RCC 7860 (cell line): ENCODE measurements at regions not wholly inside any gene's neighbourhood (a gene's known extent, or its start where the extent isn't known, plus 50 kb on each side); places are given as distances from the start of the nearest gene placed in this dataset.
"Not testable (repeated sequence)": the region's sequence is repeated elsewhere in the genome, so short reads cannot be mapped to it uniquely, and the experiment has no call there.

Experiments
- DNase-seq: peaks from one replicate; pipeline ENCODE4 v3.0.0-alpha.2; 2015; ENCODE audit warnings: low spot score
- FAIRE-seq: peaks from 2 replicates; lab custom pipeline; 2012; peaks lifted over from hg19 to GRCh38; lab: Jason Lieb, UNC

DNA sequence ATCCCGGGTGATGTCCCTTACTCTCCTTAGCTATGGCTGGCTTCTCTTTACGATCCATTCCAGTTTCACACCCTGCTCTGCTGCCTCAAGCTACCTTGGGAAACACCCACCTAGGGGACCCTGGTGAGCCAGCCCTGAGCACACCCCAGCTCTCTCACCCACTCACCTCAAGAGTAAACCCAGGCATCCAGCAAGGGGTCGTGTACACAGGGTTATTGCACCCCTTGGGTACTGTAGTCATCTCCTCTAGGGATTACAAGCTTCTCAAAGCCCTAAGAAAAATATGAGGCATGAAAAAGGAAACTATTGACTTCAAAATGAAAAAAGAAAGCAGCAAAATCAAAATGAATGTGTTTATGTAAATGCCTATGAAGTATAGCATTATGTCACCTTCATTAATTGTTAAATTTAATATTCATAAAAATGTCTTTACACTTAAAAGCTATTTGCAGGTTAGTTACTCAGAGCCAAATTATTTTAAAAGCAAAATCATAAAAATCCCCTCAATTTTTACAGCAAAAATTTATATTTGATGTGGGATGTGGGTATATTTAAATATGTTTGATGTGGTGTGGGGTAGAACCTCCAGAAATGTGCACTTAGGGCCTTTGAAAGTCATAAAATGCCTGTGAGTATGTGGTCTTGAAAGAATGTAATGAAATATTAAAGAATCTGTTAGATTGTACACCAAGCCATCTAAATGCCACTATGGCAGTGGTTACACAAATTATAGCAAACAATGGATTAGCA lies 190.3 kb downstream of the C1orf94 start:
- no peak for FAIRE-seq
- no peak for DNase-seq

DNA sequence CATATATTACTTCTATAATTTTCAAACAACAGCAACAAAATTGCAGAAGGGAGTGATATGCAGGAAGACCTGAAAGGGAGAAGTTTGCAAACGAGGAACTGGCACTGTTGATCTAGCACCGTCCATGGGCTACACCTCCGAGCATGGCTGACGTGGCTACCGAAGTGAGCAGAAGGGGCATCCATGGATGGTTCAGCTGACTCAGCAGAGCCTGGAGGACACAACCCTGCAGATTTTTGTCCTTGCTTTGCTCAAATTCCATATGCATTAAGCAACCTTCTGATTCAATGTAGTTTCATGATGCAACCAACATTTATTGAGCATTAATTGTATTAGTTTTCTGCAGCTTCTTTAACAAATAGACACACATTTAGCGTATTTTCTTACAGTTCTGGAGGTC lies 191.2 kb downstream of the C1orf94 start:
- DNase-seq (no peak), FAIRE-seq (no peak)

DNA sequence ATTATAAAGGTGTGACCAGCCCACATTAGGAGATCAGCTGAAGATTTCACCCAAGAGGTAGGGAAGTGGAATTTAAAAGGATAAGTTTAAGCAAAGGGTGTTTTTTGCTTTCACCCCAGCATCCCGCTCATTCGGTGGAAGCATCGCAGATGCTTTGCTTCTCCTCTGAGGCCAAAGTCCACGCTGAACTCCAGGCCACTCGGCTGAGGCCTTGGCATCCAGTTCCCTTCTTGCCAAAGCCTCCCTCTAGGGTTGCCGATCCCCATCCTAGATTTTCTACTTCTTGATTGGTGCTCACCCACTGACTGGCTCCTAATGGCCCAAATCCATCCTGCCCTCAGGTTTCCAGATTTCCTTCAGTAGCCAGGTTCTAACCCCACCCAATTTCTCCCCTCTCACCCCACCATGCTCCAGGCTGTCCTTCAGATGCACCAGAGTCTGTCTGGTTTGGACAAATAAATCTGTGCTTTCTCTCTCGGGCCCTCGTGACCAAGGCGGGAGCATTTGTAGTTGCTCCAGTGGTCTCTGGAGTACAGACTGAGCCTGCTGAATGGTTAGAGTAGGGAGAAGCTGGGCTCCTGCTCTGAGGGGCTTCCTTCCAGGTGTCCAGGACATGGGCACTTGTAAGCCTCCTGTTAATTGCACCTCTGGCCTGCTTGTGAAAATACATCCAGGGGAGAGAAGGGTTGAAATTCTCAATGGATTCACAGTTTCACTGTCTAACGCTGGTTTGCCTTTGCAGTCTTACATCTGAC lies 193.2 kb downstream of the C1orf94 start:
- no peak for FAIRE-seq
- no peak for DNase-seq

DNA sequence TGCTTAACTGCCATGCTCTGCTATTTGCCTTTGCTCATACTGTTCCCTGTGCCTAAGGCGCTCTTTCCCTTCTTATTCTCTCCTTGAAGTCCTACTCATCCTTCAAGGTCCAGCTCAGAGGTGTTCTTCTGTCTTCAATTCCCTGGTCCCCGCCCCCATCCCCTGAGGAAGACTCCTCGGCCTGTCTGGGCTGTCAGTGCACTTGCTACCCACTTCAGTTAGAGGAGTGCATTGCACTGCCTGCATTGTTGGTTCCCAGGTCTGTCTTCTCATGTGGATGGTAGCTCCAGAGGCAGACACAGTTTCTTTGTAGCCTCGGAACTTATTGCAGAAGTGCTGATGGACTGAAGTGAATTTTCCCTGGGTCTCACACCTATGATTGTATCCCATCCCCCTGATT lies 194.0 kb downstream of the C1orf94 start:
- DNase-seq (no peak), FAIRE-seq (no peak)

DNA sequence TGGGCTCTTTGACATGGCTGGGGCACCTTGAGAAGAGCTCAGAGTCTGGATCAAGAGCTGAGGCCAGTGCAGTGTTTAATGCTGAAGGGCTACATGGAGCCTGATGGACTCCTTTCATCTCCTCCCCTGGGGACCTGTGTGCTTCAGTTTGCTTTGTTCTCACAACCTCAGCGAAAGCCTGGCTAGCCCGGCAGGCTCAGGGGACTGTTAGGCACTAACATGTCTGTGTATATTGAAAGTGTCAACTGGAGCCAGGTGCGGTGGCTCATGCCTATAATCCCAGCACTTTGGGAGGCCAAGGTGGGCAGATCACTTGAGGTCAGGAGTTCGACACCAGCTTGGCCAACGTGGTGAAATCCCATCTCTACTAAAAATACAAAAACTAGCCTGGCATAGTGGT lies 194.5 kb downstream of the C1orf94 start:
- not testable (repeated sequence) for DNase-seq, FAIRE-seq

DNA sequence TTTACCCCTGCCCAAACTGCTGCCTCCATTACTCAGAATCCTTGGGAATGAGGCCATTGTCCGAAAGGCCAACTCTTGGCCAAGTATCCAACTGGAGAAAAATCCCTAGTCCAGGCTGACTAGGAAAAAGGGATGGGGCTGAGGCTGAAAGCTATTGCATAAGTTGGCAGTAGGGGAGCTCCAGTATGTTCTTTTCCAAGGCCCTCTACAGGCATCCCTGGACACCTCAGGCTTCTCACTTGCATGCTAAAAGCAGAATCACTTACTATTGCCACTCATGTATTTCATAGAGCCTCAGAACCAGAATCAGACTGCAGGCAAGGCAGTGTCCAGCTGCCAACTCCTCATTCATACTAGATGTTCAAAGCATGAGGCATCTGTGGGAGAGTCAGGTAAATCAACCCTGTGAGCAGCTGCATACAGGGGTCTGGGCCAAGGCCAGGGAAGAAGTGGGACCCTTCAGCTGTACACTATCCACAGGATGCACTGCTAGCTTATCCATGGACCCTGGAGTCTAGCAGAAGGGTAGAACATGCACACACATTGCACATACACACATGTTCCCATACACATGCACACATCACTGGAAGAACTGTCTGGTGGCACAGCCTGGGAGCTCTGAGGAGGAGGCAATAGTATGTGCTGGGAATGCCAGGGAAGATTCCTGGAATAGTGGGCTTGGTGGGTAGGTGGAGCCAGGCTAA lies 195.3 kb downstream of the C1orf94 start:
- DNase-seq (no peak), FAIRE-seq (no peak)

DNA sequence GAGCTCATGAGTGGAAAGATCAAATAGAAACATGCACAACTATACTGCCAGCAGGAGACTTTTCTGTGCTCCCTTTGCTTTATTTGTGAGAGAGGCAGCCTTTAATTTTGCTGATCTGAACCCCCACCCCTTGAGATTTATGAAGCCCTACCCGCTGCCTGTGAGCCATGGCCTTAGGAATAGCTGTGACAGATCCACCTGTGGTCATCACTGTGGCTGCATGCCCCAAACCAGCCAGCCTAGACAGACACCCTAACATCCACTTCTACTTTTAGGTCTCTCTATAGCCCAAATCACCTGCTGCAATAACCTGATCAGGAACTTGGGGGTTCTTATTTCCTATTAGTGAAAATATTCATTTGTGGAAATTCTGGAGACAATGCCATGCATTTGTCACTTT lies 196.2 kb downstream of the C1orf94 start:
- no peak for FAIRE-seq
- DNase-seq: no peak

DNA sequence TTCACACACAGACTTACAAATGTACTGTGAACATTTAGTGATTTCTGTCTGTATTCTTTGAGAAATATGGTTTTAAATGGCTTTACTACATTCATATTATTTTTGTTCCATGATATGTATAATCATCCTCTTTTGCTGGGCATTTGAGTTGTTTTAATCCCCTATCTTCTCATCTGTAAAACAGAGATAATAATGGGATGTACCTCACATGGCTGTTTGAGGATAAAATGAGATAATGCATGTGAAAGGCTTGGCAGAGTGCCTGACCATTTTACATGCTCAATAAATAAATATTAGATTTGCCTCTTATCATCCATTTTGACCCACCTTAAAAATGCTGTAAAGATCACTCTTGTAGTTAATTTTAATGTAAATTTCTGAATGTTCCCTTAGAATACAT lies 197.2 kb downstream of the C1orf94 start:
- DNase-seq: no peak
- no peak for FAIRE-seq

DNA sequence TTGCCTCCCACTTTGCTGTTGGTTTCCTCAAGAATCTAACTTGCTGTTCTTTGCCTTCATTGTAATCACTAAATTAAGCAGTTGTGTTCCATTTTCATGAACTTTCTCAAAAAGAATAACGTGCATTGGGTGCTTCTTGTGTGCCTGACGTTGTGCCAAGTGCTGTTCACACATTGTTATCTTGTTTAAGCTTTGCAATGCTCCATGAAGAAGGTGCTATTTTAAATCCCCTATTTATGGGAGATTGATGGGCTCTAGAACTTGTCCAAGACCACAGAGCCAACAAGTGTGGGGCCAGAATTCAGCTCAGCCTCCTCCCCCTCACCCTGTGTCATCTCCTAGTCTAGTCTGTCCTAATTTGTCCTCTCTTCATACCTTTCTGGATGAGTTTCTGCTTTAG lies 199.8 kb downstream of the C1orf94 start:
- FAIRE-seq (no peak), DNase-seq (no peak)

DNA sequence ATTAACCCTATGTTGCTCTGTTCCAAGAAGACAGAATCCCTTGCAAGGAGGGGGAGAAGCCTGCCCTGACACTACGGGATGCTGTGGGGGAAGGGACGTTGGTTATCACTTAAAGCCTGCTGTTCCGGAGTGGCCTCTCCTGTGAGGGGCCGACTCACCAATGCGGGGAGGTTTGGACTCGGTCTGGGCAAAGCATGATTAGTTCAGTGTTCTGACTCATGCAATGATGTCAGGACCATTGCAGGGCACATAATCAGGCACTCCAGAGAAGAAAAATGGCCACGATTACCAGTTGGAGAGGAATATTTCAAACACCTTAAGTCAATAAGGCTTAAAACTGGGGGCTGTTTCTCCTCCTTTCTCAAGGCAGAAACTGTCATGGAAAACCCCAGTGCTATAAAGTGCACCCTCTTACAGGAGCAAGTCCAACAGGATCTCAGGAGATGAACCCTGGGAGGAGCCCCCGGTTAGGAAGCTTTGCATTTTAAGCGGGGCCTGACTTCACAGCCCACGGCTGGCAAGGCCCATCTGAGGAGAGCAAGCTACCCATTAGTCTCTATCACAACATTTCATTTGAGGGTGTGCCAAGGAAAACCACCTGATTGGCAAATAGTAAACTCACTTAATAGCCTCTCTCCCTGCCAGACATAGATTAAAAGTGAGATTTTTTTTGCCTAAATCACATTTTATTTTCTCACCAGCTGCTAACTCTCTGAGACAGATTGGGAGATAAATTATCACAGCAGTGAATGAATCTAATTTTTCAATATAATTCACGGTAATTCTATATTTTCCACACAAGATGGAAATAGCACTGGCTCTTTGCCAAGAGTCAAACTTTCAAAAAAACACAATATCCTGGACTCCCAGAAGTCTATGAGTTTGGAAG lies 202.5 kb downstream of the C1orf94 start:
- FAIRE-seq (no peak), DNase-seq (no peak)

DNA sequence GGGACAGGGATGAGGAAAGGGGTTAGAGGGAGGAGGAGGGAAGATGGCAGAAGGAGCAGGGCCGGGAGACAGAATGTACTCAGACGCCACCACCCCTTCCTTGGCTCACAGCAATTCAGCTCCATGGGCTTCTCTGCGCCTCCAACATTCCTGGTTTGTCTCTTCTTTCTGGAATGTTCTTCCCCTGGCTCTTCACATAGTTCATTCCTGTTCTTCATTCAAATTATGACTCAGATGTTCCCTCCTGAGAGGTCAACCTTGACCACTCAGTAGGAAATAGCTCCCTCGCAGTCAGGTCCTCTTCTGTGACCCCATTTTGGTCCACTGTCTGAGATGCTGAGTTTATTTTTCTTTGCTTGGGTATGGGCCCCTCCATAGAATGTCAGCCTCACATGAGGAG lies 203.2 kb downstream of the C1orf94 start:
- DNase-seq (no peak), FAIRE-seq (no peak)

DNA sequence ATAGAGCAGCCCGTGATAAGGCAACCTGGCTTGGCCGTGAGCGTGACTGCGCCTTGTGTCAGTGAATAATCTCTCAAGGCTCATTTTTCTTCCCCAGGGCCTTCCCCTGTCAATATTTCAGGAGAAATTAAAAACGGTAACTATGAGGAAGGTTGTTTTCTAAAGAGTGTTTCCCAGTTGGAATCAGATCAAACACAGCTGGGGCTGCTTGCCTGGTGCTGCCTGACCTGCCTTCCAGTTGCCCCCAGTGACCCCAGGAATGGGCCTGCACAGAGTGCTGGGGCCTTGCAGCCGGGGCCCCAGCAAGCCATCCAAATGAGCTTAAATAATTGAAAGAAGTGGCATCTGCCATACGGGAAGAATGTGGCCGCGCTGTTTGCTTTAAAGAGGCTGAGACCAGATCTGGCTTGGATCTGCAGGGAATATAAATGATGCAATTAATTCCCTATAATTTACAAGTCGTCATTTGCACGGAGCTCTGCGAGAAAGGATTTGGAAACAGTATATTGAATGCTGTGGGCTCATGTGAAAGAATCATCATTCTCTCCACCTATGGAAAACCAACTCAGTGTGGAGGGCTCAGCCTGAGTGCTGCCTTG lies 203.9 kb downstream of the C1orf94 start:
- no peak for FAIRE-seq
- no peak for DNase-seq

DNA sequence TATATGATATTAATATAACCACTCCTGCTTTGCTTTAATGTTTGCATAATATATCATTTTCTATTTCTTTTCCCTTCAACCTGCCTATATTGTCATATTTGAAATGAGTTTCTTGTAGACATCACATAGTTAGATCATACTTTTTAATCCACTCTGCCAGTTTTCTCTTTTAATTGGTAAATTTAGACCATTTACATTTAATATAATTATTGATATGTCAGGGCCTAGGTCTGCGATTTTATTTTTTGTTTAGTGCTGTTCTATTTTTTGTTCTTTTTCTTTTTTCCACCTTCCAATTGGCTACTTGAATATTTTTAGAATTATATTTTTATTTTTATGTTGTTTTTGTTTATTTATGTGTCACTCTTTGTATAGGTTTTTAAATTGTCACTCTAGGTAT lies 213.3 kb downstream of the C1orf94 start:
- no peak for FAIRE-seq

DNA sequence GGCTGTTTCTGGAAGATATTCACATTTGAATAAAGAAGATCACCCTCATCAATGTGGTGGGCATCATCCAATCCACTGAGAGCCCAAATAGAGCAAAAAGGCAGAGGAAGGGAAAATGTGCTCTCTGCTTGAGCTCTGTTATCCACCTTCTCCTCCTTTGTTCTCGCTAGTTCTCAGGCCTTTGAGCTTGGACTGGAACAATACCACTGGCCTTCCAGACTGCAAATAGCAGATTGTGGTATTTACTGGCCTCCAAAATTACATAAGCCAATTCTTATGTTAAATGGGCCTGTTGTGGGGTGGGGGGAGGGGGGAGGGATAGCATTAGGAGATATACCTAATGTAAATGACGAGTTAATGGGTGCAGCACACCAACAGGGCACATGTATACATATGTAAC lies 219.3 kb downstream of the C1orf94 start:
- no peak for DNase-seq
- FAIRE-seq: no peak

More for the DNA sequence above, 213.3 kb downstream of the C1orf94 start:
- DNase-seq: no peak

DNA sequence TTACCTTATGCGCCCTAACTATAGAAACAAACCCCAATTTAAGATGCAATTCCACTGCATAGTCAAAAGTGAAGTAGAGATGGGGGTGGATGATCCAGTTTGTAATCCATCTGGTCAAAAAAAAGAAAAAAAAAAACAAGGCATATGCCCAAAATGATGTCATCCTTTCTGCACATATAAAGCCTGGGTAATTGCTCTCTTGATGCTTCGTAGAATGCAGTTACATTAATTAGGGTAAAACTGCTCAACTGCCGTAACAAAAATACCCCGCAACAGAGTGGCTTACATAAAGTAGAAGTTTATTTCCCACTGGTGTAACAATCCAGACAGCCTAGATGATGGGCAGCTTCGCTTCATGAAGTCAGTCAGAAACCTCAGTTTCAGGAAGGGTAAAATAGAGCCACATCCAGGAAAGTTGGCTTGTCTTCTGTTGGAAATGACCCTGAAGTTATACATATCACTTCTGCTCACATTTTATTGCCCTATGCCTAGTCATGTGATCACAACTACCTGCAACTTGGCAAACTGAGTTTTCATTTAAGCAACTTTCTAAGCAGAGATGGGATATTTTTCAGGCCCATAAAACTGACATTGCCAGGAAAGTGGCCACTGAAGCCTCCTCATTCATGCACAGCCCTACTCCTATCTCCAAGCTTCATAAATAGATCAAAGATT lies 221.7 kb downstream of the C1orf94 start:
- no peak for DNase-seq
- no peak for FAIRE-seq

DNA sequence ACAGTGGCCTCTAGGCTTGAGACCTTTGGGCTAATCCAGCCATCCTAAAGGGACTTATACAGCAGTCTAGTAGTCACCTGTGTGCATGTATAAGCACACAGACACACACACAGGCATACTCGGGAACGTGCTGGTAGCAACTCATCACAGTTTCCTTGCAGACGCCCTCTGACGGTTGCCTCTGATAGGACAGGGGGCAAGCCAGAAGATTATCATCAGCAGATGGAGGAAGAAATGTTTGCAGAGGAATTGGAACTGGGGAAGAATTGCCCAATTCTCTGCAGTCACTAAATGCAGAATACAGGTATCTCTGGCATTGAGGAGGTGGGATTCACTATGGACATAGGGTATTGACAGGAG lies 222.2 kb downstream of the C1orf94 start:
- FAIRE-seq (no peak), DNase-seq (no peak)

DNA sequence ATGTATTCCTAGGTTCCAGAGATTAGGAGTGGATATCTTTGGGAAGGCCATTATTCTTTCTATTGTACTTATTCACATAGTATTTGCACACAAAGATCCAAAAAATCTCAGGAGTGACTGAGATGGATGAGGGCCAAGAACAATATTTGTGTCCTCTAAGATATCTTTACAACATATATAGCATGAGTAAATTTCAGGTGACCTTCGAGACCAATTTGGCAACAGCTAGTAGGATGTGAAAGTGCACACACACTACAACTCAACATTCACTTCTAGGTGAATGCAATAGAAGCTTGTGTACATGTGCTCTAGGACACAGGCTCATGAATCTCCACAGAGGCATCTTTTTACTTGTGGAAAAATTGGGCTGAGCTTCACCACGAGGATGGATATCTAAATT lies 224.0 kb downstream of the C1orf94 start:
- no peak for DNase-seq
- no peak for FAIRE-seq

DNA sequence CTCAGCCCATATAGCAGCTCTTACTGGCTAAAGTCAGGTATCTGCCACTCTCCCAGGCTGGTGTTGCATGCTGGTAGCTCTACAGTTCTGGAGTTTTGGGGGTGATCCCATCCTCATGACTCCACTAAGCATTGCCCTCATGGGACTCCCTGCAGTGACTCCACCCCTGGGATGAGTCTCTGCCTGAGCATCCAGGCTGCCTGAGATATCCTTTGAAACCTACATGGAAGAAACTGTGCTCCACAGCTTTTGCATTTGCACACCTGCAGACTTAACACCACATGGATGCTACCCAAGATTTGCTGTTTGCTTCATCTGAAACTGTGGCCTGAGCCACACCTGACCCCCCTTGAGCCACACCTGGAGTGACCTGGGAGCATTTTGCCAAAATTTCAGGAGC lies 226.4 kb downstream of the C1orf94 start:
- DNase-seq (no peak), FAIRE-seq (no peak)

DNA sequence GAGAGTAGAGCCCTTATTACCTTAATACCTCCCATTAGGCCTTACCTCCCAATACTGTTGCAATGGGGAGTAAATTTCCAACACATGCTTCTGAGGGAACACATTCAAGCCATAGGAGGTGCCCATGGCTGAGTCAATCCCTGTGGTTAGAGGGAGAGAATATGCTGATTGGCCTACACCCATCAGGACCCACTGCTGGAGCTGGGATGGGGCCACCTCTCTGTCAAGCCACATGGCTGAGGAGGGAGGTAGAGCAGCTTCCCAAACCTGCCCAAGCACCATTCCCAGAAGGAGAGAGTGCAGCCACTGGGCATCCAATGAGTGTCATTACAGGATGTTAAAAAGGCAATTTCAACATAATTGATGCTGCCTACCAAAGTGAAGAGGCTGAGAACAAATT lies 228.1 kb downstream of the C1orf94 start:
- no peak for FAIRE-seq
- no peak for DNase-seq
